Transverse colon (tissue), 4 donors: ENCODE measurements at regions not wholly inside any gene's neighbourhood (a gene's known extent, or its start where the extent isn't known, plus 50 kb on each side); places are given as distances from the start of the nearest gene placed in this dataset.

Experiments used
- DNase-seq: peaks from one replicate; pipeline ENCODE4 v3.0.0-alpha.2; 2019
- H3K27ac ChIP-seq, 4 donors: fragments of 200-600 bp; sonication (generic); 2 replicates each; pipeline ENCODE4 v1.5.1; 2016 to 2018; ENCODE audit warnings: inconsistent platforms in 4 of 4
- H3K27me3 ChIP-seq: fragments of 200-600 bp; sonication (generic); 2 replicates; pipeline ENCODE4 v1.5.1; 2017; ENCODE audit warnings: inconsistent platforms
- H3K36me3 ChIP-seq, 4 donors: fragments of 200-600 bp; sonication (generic); 2 replicates each; pipeline ENCODE4 v1.5.1; 2017 to 2019; ENCODE audit warnings: inconsistent platforms in 4 of 4
- H3K4me1 ChIP-seq, 4 donors: fragments of 200-600 bp; sonication (generic); 2 replicates each; pipeline ENCODE4 v1.5.1; 2017 to 2020; ENCODE audit warnings: inconsistent platforms in 4 of 4
- H3K4me3 ChIP-seq, 4 donors: fragments of 200-600 bp; sonication (generic); 1 replicate in 1 of 4; 2 replicates in 3 of 4; pipeline versions ENCODE4 v1.5.1 to v1.6.1; 2017 to 2019; ENCODE audit warnings: inconsistent platforms in 4 of 4
- H3K9me3 ChIP-seq, 2 donors: fragments of 200-600 bp; sonication (generic); 2 replicates each; pipeline ENCODE4 v1.5.1; 2017 to 2019; ENCODE audit warnings: inconsistent platforms in 2 of 2
- CTCF ChIP-seq, 5 experiments: fragments of 200-600 bp in 3 of 5; fragments of 450-650 bp in 2 of 5; sonication (generic) in 3 of 5; IDR thresholded peaks; 1 replicate in 2 of 5; 2 replicates in 3 of 5; pipeline ENCODE4 v1.5.1; 2016 to 2017; ENCODE audit warnings: antibody characterized with exemption in 5 of 5, inconsistent platforms in 3 of 5, mild to moderate bottlenecking in 2 of 5, moderate library complexity in 1 of 5
- EP300 ChIP-seq: sonication (generic); formaldehyde crosslinking; IDR thresholded peaks from one replicate; pipeline ENCODE4 v1.6.1; 2017; ENCODE audit warnings: antibody characterized with exemption, low read depth
- POLR2A ChIP-seq: fragments of 450-650 bp; IDR thresholded peaks from one replicate; pipeline ENCODE4 v1.6.1; 2016; ENCODE audit warnings: antibody characterized with exemption, mild to moderate bottlenecking, moderate library complexity
- POLR2AphosphoS5 ChIP-seq, 3 donors: sonication (generic); formaldehyde crosslinking; IDR thresholded peaks; one replicate each; pipeline ENCODE4 v1.6.1; 2016; ENCODE audit warnings: antibody characterized with exemption in 3 of 3
- WGBS, 2 donors: methylation state at CpG; one replicate each; pipeline ENCODE4 v1.1.5; 2018; ENCODE audit warnings: low coverage in 1 of 2; 5-methylcytosine and 5-hydroxymethylcytosine counted together
- in situ Hi-C, 4 donors: fragments of 200-750 bp; cut with MboI; loops; one replicate each; pipeline versions ENCODE4 v1.15.0 to v1.15.1; 2017; ENCODE audit warnings: low sequenced_read_pairs in 3 of 4, low pct_ligation_motif_present in 1 of 4, low pct_unique_long_range_greater_than_20kb in 1 of 4
- intact Hi-C: fragments of 100-400 bp; cut with DNase I; formaldehyde crosslinking; loops from one replicate; pipeline ENCODE4 v1.15.1; 2023; ENCODE audit warnings: low total_unique reads

GRCh38 chr17:53316988-53317387, 505.7 kb upstream of the KIF2B start:
- Histone ChIP-seq H3K4me3 (no peak overlapping the region), H3K27ac (no peak overlapping the region), H3K36me3 (no peaks in the 10 kb centered on the region), H3K27me3 (no peaks in the 10 kb centered on the region), H3K9me3 (peaks cover 0 to 3% of the 10 kb centered on the region in 2 donors), H3K4me1 (no peaks in the 10 kb centered on the region)
- TF ChIP-seq POLR2AphosphoS5 (IDR thresholded peaks at IDR 0.05) = no peak
- 50 to 64% methylated on average over 1 of the region's 1 CpG for WGBS, 2 donors
- intact Hi-C loops (no loop called here), in situ Hi-C loops (loop anchor here in 1 of 4 donors (25.0 kb wide), 1 partner anchor 105 kb away; no protein-coding TSS in a partner anchor)
- DNase-seq = no peak

- in situ Hi-C loops = loop anchor here in 1 of 4 donors (25.0 kb wide), 1 partner anchor 104 kb away; no protein-coding TSS in a partner anchor
- 72% methylated on average over 5 of the region's 5 CpGs; no CpG with 5 or more reads in 1 of the 2 donors for WGBS, 2 donors
- H3K4me1 ChIP-seq = no peaks in the 10 kb centered on the region
- intact Hi-C loops = no loop called here
- H3K4me3 ChIP-seq = no peak overlapping the region
- no peak for DNase-seq
- no peaks in the 10 kb centered on the region for H3K27me3 ChIP-seq
- no peak overlapping the region for H3K27ac ChIP-seq
- TF ChIP-seq POLR2AphosphoS5 (IDR thresholded peaks at IDR 0.05) = no peak
- no peaks in the 10 kb centered on the region for H3K36me3 ChIP-seq
- peaks cover 0 to 3% of the 10 kb centered on the region in 2 donors for H3K9me3 ChIP-seq
Measured at GRCh38 chr17:53316073-53316472, 506.7 kb upstream of the KIF2B start.

- peaks cover 0 to 3% of the 10 kb centered on the region in 2 donors for H3K9me3 ChIP-seq
- DNase-seq = no peak
- in situ Hi-C loops = loop anchor here in 1 of 4 donors (25.0 kb wide), 1 partner anchor 102 kb away; no protein-coding TSS in a partner anchor
Measured at GRCh38 chr17:53314521-53314920, 508.2 kb upstream of the KIF2B start.

GRCh38 chr17:53313746-53314145, 509.0 kb upstream of the KIF2B start:
- in situ Hi-C loops = loop anchor here in 1 of 4 donors (25.0 kb wide), 1 partner anchor 101 kb away; no protein-coding TSS in a partner anchor
- no peaks in the 10 kb centered on the region for H3K27me3 ChIP-seq
- no peak for DNase-seq
- intact Hi-C loops = no loop called here
- TF ChIP-seq EP300 = no peak
- no peak for TF ChIP-seq CTCF (IDR thresholded peaks at IDR 0.05)
- TF ChIP-seq POLR2AphosphoS5 (IDR thresholded peaks at IDR 0.05) = no peak
- no peak for TF ChIP-seq POLR2A
- peaks cover 0 to 4% of the 10 kb centered on the region in 2 donors for H3K9me3 ChIP-seq
- H3K27ac ChIP-seq = no peak overlapping the region
- H3K4me1 ChIP-seq = no peaks in the 10 kb centered on the region
- H3K36me3 ChIP-seq = no peaks in the 10 kb centered on the region
- no peak overlapping the region for H3K4me3 ChIP-seq
- 44 to 63% methylated on average over 1 to 2 of the region's 2 CpGs for WGBS, 2 donors

More at GRCh38 chr17:53314521-53314920, 508.2 kb upstream of the KIF2B start:
- Histone ChIP-seq H3K27me3 (no peaks in the 10 kb centered on the region), H3K4me3 (no peak overlapping the region), H3K36me3 (no peaks in the 10 kb centered on the region), H3K27ac (no peak overlapping the region), H3K4me1 (no peaks in the 10 kb centered on the region)
- TF ChIP-seq POLR2A = no peak
- intact Hi-C loops = no loop called here
- WGBS, 2 donors = 67 to 75% methylated on average over 3 of the region's 3 CpGs

GRCh38 chr17:53278466-53278865, 544.3 kb upstream of the KIF2B start:
- Histone ChIP-seq H3K4me3 (no peak overlapping the region), H3K4me1 (no peaks in the 10 kb centered on the region), H3K36me3 (no peaks in the 10 kb centered on the region), H3K27ac (no peak overlapping the region), H3K9me3 (no peaks in the 10 kb centered on the region), H3K27me3 (no peaks in the 10 kb centered on the region)
- 87 to 92% methylated on average over 1 of the region's 1 CpG for WGBS, 2 donors
- intact Hi-C loops (no loop called here), in situ Hi-C loops (no loop called here)
- TF ChIP-seq CTCF (IDR thresholded peaks at IDR 0.05) = no peak
- no peak for TF ChIP-seq POLR2AphosphoS5 (IDR thresholded peaks at IDR 0.05)
- no peak for TF ChIP-seq EP300
- no peak for TF ChIP-seq POLR2A
- DNase-seq = no peak

GRCh38 chr17:53273126-53273525, 549.6 kb upstream of the KIF2B start:
- TF ChIP-seq POLR2A (no peak), POLR2AphosphoS5 (IDR thresholded peaks at IDR 0.05) (no peak), EP300 (no peak), CTCF (IDR thresholded peaks at IDR 0.05) (no peak)
- H3K4me1 ChIP-seq = no peaks in the 10 kb centered on the region
- H3K4me3 ChIP-seq = no peak overlapping the region
- no peak overlapping the region for H3K27ac ChIP-seq
- H3K9me3 ChIP-seq = no peaks in the 10 kb centered on the region
- WGBS, 2 donors = 30 to 65% methylated on average over 2 of the region's 2 CpGs
- in situ Hi-C loops = loop anchor here in 1 of 4 donors (25.0 kb wide), 1 partner anchor 564 kb away; no protein-coding TSS in a partner anchor
- intact Hi-C loops = no loop called here
- H3K36me3 ChIP-seq = no peaks in the 10 kb centered on the region
- H3K27me3 ChIP-seq = no peaks in the 10 kb centered on the region
- no peak for DNase-seq
